Panc1 (cell line): ENCODE measurements at regions not wholly inside any gene's neighbourhood (a gene's known extent, or its start where the extent isn't known, plus 50 kb on each side); places are given as distances from the start of the nearest gene placed in this dataset.

ENCODE experiments used
- ATAC-seq: fragments of 200-7000 bp; cut with Tn5 transposase; 2 replicates; pipeline ENCODE4 v1.9.1; 2020; ENCODE audit warnings: mild to moderate bottlenecking, moderate library complexity
- BruUV-seq: library from RNA; stranded (reverse); fragments of 400-500 nt; replicated peaks from 2 replicates; lab custom pipeline; 2021; lab: Mats Ljungman, UMichigan
- CTCF ChIA-PET: fragments of 300-600 bp; sonication (Branson Sonifier 250); formaldehyde crosslinking; loops from one replicate; lab custom pipeline; 2022; ENCODE audit warnings: antibody characterized with exemption; lab: Charles Lee
- POLR2A ChIA-PET: fragments of 300-600 bp; sonication (Branson Sonifier 250); formaldehyde crosslinking; loops from one replicate; lab custom pipeline; 2022; ENCODE audit warnings: antibody characterized with exemption; lab: Charles Lee
- DNase-seq: peaks from one replicate; pipeline ENCODE4 v3.0.0-alpha.2; 2010; ENCODE audit warnings: low read depth, low spot score
- H3K27ac ChIP-seq: 2 replicates; pipeline ENCODE4 v1.5.1; 2011; ENCODE audit warnings: mild to moderate bottlenecking, low read length, inconsistent platforms
- H3K27me3 ChIP-seq: fragments of 200-500 bp; sonication (Bioruptor generic); 2 replicates; pipeline ENCODE4 v1.6.0; 2014; ENCODE audit warnings: low read length, inconsistent platforms; ENCODE audit not compliant: control insufficient read depth, insufficient read depth
- H3K36me3 ChIP-seq: fragments of 200-500 bp; sonication (Bioruptor generic); 2 replicates; pipeline ENCODE4 v1.5.1; 2014; ENCODE audit warnings: inconsistent platforms, mild to moderate bottlenecking, low read length, moderate library complexity; ENCODE audit not compliant: control insufficient read depth, insufficient read depth
- H3K4me1 ChIP-seq: 2 replicates; pipeline ENCODE4 v1.5.1; 2011; ENCODE audit warnings: inconsistent platforms, mild to moderate bottlenecking, low read length, moderate library complexity; ENCODE audit not compliant: control insufficient read depth, insufficient read depth
- H3K4me3 ChIP-seq, 2 experiments: 2 replicates each; pipeline ENCODE4 v1.5.1; 2011 to 2012; ENCODE audit warnings: low read depth in 2 of 2, low read length in 2 of 2, mild to moderate bottlenecking in 2 of 2, inconsistent platforms in 1 of 2, moderate library complexity in 1 of 2
- H3K9me3 ChIP-seq: fragments of 200-500 bp; sonication (Bioruptor generic); 2 replicates; pipeline ENCODE4 v1.5.1; 2014; ENCODE audit warnings: low read depth, mild to moderate bottlenecking, inconsistent platforms, low read length, moderate library complexity; ENCODE audit not compliant: control insufficient read depth, insufficient read depth
- POLR2AphosphoS5 ChIP-seq: IDR thresholded peaks from 2 replicates; pipeline ENCODE4 v1.6.1; 2012; ENCODE audit warnings: mild to moderate bottlenecking, low read depth, low read length, moderate library complexity
- SIN3A ChIP-seq: IDR thresholded peaks from 2 replicates; pipeline ENCODE4 v1.6.1; 2012; ENCODE audit warnings: low read depth, mild to moderate bottlenecking, low read length, moderate library complexity, borderline replicate concordance; ENCODE audit not compliant: insufficient read depth
- TCF7L2 ChIP-seq: IDR thresholded peaks from 2 replicates; pipeline ENCODE4 v1.6.1; 2011; ENCODE audit warnings: mild to moderate bottlenecking, low read depth, low read length, inconsistent platforms
- in situ Hi-C: cut with HindIII; loops from 2 replicates; pipeline ENCODE4 v1.10.0; 2016; ENCODE audit warnings: low sequenced_read_pairs, low pct_unique_long_range_greater_than_20kb
- intact Hi-C: fragments of 100-400 bp; cut with micrococcal nuclease; formaldehyde crosslinking; loops from one replicate; pipeline ENCODE4 v1.10.0; 2022; ENCODE audit not compliant: unreplicated experiment
- TF ChIP-seq, protein P1 (sequence below), 2 experiments: IDR thresholded peaks; 2 replicates each; pipeline ENCODE4 v1.6.1; 2011 to 2012; ENCODE audit warnings: low read depth in 2 of 2, control low read depth in 1 of 2, low read length in 1 of 2, mild to moderate bottlenecking in 1 of 2, moderate library complexity in 1 of 2; ENCODE audit not compliant: insufficient read depth in 1 of 2
- TF ChIP-seq, protein P2 (sequence below): fragments of 450-650 bp; IDR thresholded peaks from 2 replicates; pipeline ENCODE4 v1.5.1; 2017; ENCODE audit warnings: mild to moderate bottlenecking

DNA sequence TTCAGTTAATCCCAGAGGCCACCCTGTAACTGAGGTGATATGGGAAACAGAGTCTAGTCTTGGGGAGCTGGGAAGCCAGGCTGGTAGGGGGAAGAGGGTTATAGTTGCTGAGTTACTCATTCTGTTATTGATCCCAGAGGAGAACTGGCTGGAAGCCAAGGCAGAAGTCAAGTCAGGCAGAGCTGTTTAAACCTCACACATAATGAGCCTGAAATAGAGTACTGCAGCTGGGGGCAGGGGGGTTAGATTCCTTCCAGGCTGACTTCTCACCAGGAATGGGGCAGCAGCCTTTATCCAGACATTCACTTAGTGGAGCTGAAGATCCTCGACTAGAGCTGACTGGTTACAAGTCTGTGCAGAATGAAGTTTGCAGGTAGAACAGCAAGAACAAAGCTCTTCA is 144.9 kb downstream of the C4orf33 start:
- in situ Hi-C loops = no loop called here
- DNase-seq = no peak
- Histone ChIP-seq H3K4me1 (no peaks in the 10 kb centered on the region), H3K27ac (no peak overlapping the region), H3K4me3 (no peak overlapping the region), H3K27me3 (no peaks in the 10 kb centered on the region), H3K36me3 (no peaks in the 10 kb centered on the region), H3K9me3 (no peaks in the 10 kb centered on the region)
- intact Hi-C loops = no loop called here
- ChIA-PET CTCF (no interaction called here), POLR2A (no interaction called here)
- ATAC-seq = no peak
- no TSS peak for BruUV-seq
- no peak for TF ChIP-seq POLR2AphosphoS5
- no peak for TF ChIP-seq TCF7L2
- TF ChIP-seq SIN3A = no peak
- TF ChIP-seq, protein P1, sequence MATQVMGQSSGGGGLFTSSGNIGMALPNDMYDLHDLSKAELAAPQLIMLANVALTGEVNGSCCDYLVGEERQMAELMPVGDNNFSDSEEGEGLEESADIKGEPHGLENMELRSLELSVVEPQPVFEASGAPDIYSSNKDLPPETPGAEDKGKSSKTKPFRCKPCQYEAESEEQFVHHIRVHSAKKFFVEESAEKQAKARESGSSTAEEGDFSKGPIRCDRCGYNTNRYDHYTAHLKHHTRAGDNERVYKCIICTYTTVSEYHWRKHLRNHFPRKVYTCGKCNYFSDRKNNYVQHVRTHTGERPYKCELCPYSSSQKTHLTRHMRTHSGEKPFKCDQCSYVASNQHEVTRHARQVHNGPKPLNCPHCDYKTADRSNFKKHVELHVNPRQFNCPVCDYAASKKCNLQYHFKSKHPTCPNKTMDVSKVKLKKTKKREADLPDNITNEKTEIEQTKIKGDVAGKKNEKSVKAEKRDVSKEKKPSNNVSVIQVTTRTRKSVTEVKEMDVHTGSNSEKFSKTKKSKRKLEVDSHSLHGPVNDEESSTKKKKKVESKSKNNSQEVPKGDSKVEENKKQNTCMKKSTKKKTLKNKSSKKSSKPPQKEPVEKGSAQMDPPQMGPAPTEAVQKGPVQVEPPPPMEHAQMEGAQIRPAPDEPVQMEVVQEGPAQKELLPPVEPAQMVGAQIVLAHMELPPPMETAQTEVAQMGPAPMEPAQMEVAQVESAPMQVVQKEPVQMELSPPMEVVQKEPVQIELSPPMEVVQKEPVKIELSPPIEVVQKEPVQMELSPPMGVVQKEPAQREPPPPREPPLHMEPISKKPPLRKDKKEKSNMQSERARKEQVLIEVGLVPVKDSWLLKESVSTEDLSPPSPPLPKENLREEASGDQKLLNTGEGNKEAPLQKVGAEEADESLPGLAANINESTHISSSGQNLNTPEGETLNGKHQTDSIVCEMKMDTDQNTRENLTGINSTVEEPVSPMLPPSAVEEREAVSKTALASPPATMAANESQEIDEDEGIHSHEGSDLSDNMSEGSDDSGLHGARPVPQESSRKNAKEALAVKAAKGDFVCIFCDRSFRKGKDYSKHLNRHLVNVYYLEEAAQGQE (IDR thresholded peaks at IDR 0.05; ENCODE audit: insufficient read depth in 1 of 2, low read depth in 2 of 2, low read length in 1 of 2) = no peak
- TF ChIP-seq, protein P2, sequence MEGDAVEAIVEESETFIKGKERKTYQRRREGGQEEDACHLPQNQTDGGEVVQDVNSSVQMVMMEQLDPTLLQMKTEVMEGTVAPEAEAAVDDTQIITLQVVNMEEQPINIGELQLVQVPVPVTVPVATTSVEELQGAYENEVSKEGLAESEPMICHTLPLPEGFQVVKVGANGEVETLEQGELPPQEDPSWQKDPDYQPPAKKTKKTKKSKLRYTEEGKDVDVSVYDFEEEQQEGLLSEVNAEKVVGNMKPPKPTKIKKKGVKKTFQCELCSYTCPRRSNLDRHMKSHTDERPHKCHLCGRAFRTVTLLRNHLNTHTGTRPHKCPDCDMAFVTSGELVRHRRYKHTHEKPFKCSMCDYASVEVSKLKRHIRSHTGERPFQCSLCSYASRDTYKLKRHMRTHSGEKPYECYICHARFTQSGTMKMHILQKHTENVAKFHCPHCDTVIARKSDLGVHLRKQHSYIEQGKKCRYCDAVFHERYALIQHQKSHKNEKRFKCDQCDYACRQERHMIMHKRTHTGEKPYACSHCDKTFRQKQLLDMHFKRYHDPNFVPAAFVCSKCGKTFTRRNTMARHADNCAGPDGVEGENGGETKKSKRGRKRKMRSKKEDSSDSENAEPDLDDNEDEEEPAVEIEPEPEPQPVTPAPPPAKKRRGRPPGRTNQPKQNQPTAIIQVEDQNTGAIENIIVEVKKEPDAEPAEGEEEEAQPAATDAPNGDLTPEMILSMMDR = no peak

DNA sequence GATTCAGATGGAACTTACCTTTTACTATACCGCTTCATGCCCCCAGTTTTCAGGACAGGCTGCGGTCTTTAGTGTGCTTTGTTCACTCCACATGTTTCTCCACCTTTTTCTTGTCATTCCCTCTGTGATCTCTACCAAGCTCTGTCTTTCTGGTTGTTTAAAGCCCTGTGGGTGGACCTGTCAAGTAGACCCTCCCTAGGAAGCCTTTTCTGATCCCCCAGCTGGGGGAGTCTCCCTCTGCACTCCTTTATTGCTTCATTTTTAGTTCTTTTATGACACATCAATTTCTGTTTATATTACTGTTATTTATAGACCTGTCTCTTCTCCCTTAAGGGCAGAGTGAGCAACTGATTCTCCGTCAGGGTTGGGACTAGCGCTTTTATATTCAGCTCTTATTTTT is 150.2 kb downstream of the C4orf33 start:
- Histone ChIP-seq H3K27me3 (no peaks in the 10 kb centered on the region), H3K36me3 (no peaks in the 10 kb centered on the region), H3K27ac (no peak overlapping the region), H3K9me3 (no peaks in the 10 kb centered on the region), H3K4me3 (no peak overlapping the region), H3K4me1 (no peaks in the 10 kb centered on the region)
- intact Hi-C loops (no loop called here), in situ Hi-C loops (no loop called here)
- DNase-seq (no peak), ATAC-seq (no peak)
- TF ChIP-seq TCF7L2 (no peak), POLR2AphosphoS5 (no peak), SIN3A (no peak)
- TF ChIP-seq, protein P2 = no peak
- TF ChIP-seq, protein P1 (IDR thresholded peaks at IDR 0.05; ENCODE audit: insufficient read depth in 1 of 2, low read depth in 2 of 2, low read length in 1 of 2) = no peak
- POLR2A ChIA-PET = no interaction called here
- no TSS peak for BruUV-seq
- CTCF ChIA-PET = no interaction called here
